ENCODE measurements at regions not wholly inside any gene's neighbourhood (a gene's known extent, or its start where the extent isn't known, plus 50 kb on each side); places are given as distances from the start of the nearest gene placed in this dataset.

DNA sequence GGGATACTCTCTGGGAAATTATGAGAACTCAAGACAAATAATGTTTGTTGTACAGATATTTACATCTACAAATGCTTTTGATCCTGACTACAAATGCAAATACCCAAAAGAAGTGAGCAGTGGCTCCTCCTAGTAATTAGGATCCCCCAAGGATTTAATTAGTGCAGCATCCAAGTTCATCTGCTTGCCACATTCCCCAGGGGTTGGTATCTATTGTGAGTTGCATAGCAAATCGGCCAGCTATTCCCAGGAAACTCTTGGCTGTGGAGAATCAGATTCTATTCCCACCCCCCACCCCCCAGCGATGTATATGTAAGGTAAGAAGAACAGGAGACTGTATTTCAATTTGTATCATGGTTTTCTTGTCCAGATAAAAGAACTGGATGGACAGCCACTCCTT is 725.1 kb upstream of the CDH7 start:
- TF ChIP-seq, protein P1, sequence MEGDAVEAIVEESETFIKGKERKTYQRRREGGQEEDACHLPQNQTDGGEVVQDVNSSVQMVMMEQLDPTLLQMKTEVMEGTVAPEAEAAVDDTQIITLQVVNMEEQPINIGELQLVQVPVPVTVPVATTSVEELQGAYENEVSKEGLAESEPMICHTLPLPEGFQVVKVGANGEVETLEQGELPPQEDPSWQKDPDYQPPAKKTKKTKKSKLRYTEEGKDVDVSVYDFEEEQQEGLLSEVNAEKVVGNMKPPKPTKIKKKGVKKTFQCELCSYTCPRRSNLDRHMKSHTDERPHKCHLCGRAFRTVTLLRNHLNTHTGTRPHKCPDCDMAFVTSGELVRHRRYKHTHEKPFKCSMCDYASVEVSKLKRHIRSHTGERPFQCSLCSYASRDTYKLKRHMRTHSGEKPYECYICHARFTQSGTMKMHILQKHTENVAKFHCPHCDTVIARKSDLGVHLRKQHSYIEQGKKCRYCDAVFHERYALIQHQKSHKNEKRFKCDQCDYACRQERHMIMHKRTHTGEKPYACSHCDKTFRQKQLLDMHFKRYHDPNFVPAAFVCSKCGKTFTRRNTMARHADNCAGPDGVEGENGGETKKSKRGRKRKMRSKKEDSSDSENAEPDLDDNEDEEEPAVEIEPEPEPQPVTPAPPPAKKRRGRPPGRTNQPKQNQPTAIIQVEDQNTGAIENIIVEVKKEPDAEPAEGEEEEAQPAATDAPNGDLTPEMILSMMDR (conservative IDR thresholded peaks at IDR 0.05): no peak
- Mint-ChIP-seq H3K4me3 (no peak overlapping the region), H3K4me1 (no peaks in the 10 kb centered on the region), H3K27me3 (ENCODE audit: insufficient read depth) (no peaks in the 10 kb centered on the region), H3K9me3 (peaks cover 6% of the 10 kb centered on the region), H3K27ac (no peak overlapping the region), H3K36me3 (ENCODE audit: low read depth) (no peaks in the 10 kb centered on the region)
- H3K4me3 ChIP-seq (ENCODE audit: low read length): no peak overlapping the region
- WGBS, 2 experiments (ENCODE audit: insufficient coverage in 1 of 2, insufficient read length in 1 of 2): no CpG with 5 or more reads among the region's 2 CpGs
- H3K27me3 ChIP-seq (ENCODE audit: control insufficient read depth, insufficient read depth, low read length, poor library complexity, severe bottlenecking): no peaks in the 10 kb centered on the region
- no peaks in the 10 kb centered on the region for H3K9me3 ChIP-seq (ENCODE audit: control insufficient read depth, low read length)
- no peak for DNase-seq
- H3K9ac ChIP-seq (ENCODE audit: extremely low read depth, low read length, poor library complexity, severe bottlenecking): no peak overlapping the region
- H3K27ac ChIP-seq (ENCODE audit: low read depth, low read length): no peak overlapping the region
- H3K36me3 ChIP-seq (ENCODE audit: control insufficient read depth, insufficient read depth, low read length): no peaks in the 10 kb centered on the region
- H3K4me1 ChIP-seq (ENCODE audit: control insufficient read depth, insufficient read depth, low read length): no peaks in the 10 kb centered on the region

- no peaks in the 10 kb centered on the region for H3K27me3 Mint-ChIP-seq (ENCODE audit: insufficient read depth)
- H3K36me3 Mint-ChIP-seq (ENCODE audit: low read depth): no peaks in the 10 kb centered on the region
Observed at GRCh38 chr18:65021021-65021420, 729.8 kb upstream of the CDH7 start.

DNA sequence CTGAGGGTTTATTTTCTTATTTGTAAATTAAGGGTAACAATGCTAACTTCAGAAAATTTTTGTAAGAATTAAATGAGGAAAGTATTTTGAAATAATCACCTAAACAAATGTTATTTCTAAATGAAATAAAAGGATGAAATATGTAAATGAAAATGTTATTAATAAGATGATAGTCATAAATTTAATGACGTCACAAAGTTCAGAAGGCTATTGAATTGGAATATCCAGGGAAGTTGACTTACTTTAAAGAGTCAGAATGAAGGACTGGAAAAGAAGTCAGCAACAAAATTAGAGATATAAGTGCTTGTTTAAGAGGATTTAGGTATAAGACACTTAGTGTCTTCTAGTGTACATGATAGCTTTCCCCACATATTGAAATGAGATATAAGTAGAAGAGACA is 732.6 kb upstream of the CDH7 start:
- Histone ChIP-seq H3K27me3 (ENCODE audit: control insufficient read depth, insufficient read depth, low read length, poor library complexity, severe bottlenecking) (no peaks in the 10 kb centered on the region), H3K4me3 (ENCODE audit: low read length) (no peak overlapping the region), H3K4me1 (ENCODE audit: control insufficient read depth, insufficient read depth, low read length) (no peaks in the 10 kb centered on the region), H3K27ac (ENCODE audit: low read depth, low read length) (no peak overlapping the region), H3K36me3 (ENCODE audit: control insufficient read depth, insufficient read depth, low read length) (no peaks in the 10 kb centered on the region), H3K9me3 (ENCODE audit: control insufficient read depth, low read length) (no peaks in the 10 kb centered on the region), H3K9ac (ENCODE audit: extremely low read depth, low read length, poor library complexity, severe bottlenecking) (no peak overlapping the region)
- TF ChIP-seq, protein P1 (conservative IDR thresholded peaks at IDR 0.05): no peak
- Mint-ChIP-seq H3K27me3 (ENCODE audit: insufficient read depth) (no peaks in the 10 kb centered on the region), H3K4me1 (no peaks in the 10 kb centered on the region), H3K27ac (no peak overlapping the region), H3K9me3 (no peaks in the 10 kb centered on the region), H3K36me3 (ENCODE audit: low read depth) (no peaks in the 10 kb centered on the region), H3K4me3 (no peak overlapping the region)
- 88% methylated on average over 1 of the region's 1 CpG for WGBS, 2 experiments (ENCODE audit: insufficient coverage in 1 of 2, insufficient read length in 1 of 2)
- no peak for DNase-seq

More at GRCh38 chr18:65021021-65021420, 729.8 kb upstream of the CDH7 start:
- Histone ChIP-seq H3K4me1 (ENCODE audit: control insufficient read depth, insufficient read depth, low read length) (no peaks in the 10 kb centered on the region), H3K9me3 (ENCODE audit: control insufficient read depth, low read length) (no peaks in the 10 kb centered on the region), H3K4me3 (ENCODE audit: low read length) (no peak overlapping the region), H3K27me3 (ENCODE audit: control insufficient read depth, insufficient read depth, low read length, poor library complexity, severe bottlenecking) (no peaks in the 10 kb centered on the region), H3K9ac (ENCODE audit: extremely low read depth, low read length, poor library complexity, severe bottlenecking) (no peak overlapping the region), H3K36me3 (ENCODE audit: control insufficient read depth, insufficient read depth, low read length) (no peaks in the 10 kb centered on the region), H3K27ac (ENCODE audit: low read depth, low read length) (no peak overlapping the region)
- DNase-seq: no peak
- H3K27ac Mint-ChIP-seq: no peak overlapping the region
- WGBS, 2 experiments (ENCODE audit: insufficient coverage in 1 of 2, insufficient read length in 1 of 2): 79 to 86% methylated on average over 1 to 2 of the region's 2 CpGs
- no peak overlapping the region for H3K4me3 Mint-ChIP-seq
- TF ChIP-seq, protein P1 (conservative IDR thresholded peaks at IDR 0.05): no peak
- no peaks in the 10 kb centered on the region for H3K4me1 Mint-ChIP-seq
- H3K9me3 Mint-ChIP-seq: peaks cover 2% of the 10 kb centered on the region

All from endodermal cell (in vitro differentiated cells).